GM21825 (cell line): ENCODE measurements at regions not wholly inside any gene's neighbourhood (a gene's known extent, or its start where the extent isn't known, plus 50 kb on each side); places are given as distances from the start of the nearest gene placed in this dataset.
A peak's percentile ranks its signal among the peaks of the same experiment; 100 is the strongest.
"Not testable (repeated sequence)": the region's sequence is repeated elsewhere in the genome, so short reads cannot be mapped to it uniquely, and the experiment has no call there.

Experiments
- ATAC-seq: cut with Tn5 transposase; IDR thresholded peaks from one replicate; pipeline ENCODE4 v1.9.1; 2021; ENCODE audit warnings: mild to moderate bottlenecking, moderate library complexity; ENCODE audit not compliant: unreplicated experiment

DNA sequence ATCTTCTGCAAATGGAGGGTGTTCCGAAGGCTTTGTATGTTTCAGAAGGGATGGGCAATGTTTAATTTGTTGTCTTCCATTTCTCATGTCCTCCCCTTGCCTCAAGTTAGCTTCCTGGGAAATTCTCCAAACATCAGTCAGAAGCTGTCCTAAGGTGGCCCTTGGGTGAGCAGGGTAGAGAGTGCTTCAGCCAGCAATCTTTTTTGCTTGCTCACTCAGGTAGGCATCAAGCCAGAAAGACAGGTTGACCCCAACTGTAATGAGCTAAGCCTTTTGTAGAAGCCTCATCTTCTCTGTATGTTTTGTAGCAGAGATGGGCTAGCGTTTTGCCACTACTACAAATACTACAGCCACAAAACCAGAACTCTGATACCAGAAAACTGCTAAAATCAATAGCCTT is 321.5 kb upstream of the FAM78B start:
- ATAC-seq = no peak

DNA sequence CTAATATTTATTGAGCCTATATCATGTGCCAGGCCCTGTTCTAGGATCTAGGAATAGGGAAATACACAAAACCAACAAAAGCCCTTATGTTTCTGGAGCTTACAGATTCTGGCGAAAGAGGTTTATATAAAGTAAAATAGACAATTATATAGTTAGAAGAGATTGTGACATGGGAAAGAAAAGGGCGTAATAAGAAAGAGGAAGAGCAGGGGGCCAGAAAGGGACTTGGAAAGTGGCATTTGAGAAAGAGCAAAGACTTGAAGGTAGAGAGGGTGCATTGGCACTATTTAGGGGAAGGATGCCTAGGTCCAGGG is 322.5 kb upstream of the FAM78B start:
- ATAC-seq = no peak

DNA sequence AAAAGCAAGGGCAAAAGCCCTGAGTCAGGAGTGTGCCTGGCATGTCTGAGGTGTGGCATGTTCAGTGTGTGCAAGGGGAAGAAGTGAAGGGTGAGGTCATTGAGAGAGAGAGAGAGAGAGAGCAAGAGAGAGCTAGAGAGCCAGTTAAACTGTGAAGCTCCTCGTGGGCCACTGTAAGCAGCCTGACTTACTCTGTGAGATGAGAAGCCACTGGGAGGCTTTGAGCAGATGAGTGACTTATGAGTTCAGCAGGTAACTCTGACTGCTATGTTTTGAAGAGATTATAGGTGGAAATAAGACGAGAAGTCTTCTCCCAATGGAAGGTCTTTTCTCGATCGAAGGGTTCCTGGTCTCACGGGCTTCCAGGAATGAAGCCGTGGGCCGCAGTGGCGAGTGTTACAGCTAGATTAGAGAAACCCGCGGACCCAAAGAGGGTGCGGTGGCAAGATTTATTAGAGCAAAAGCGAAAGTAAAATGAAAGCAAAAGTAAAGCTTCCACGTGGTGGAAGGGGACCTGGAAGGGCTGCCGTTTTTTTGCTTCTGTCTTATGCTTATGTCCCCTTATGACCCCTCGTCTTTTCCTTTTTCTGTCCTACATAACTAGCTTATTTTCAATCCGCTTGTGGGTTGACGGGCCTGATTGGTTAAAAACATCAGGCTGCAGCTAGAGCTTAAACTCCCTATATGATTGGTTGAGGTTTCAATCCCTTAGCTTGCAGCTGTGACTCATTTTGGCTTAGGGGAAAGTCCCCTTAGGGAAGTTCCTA is 323.1 kb upstream of the FAM78B start:
- ATAC-seq = peak; percentile 77

DNA sequence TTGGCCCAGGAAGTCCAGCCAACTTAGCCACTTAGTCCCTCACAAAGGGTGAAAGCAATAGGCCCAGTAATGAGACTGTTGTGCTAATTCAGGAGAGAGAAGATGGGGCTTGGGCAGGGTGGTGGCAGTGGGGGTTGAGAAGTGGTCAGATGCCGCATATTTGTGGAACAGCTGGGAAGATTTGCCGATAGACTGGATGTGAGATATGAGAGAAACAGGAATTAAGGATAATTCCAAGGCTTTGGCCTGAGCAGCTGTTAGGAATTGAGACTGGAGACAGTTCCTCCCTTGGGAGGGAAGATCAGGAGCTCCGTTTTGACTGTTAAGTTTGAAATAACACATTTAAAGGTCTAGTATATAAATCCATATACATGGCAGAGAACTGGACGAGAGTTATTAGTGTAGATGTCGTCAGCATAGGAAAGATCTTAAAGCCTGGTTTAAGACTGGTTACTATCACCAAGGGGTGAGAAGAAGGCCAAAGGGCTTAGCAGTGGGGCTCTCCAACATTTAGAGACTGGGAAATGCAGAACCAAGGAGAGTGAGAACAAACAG is 323.7 kb upstream of the FAM78B start:
- peak; percentile 47 for ATAC-seq

DNA sequence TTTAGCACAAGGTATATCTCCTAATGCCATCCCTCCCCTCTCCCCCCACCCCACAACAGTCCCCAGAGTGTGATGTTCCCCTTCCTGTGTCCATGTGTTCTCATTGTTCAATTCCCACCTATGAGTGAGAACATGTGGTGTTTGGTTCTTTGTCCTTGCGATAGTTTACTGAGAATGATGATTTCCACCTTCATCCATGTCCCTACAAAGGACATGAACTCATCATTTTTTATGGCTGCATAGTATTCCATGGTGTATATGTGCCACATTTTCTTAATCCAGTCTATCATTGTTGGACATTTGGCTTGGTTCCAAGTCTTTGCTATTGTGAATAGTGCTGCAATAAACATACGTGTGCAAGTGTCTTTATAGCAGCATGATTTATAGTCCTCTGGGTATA is 327.0 kb upstream of the FAM78B start:
- ATAC-seq = not testable (repeated sequence)

DNA sequence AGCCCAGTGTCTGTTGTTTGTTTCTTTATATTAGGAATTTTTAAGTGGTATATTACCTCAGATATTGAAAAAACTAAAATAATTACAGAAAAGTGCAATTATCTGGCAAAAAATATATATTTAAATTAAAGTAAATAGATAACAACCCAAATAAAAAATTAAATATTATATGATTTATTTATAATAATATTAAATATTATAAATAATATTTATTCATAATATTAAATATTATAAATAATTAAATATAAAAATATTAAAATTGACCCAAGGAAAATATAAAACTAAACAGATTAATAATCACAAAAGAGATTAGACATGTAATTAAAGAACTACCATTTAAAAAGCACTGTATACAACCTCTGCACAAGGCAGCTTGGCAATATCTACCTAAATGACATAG is 331.9 kb upstream of the POGK start:
- no peak for ATAC-seq

DNA sequence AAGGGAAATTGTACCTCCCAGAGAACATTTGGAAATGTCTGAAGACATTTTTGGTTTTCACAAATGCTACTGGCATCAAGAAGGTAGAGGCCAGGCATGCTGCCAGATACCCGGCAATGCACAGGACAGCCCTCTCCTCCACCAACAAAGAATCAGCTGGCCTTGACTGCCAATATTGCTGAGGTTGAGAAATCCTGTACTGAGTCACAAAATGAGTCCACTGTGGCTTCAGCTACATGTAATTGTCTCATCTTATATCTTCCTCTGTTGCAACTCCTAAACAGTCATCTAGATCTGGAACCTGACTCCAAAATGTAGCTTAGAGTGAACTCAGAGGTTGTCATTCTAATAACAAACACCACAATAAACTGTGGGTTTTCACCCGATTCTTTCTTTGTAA is 327.5 kb upstream of the POGK start:
- ATAC-seq = no peak

DNA sequence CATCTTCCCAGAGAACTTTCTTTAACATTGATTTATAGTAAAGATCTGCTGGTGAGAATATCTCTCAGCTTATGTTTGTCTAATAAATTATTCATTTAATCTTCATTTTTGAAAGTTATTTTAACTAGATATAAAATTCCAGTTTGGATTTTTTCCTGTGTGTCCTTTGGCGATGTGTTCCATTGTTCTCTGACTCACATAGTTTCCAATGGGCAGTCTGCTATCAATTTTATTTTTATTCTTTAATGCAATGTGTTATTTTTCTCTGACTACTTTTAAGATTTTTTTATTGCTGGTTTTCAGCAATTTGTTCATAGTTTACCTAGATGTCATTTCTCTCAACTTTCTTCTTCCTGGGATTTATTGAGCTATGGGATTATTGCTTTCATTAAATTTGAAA is 325.2 kb upstream of the POGK start:
- ATAC-seq = no peak

DNA sequence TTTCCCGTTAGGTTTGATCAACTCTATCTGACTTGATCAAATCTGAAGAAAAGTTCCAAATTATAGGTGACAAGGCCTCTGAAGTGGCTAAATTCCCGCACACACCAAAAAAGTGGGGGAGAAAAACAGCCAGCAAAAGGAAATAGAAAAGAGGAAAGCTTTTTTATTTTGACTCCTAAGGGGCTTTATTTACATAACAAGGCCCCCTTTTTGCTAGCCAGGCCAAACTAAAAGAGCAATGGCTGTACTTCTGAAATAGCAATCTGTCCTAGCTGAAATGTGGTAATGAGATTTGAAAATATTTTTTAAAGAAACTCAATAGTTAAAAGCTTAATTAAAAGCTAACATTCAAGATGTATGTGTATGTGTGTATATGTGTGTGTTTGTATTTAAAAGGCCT is 311.5 kb upstream of the POGK start:
- no peak for ATAC-seq

DNA sequence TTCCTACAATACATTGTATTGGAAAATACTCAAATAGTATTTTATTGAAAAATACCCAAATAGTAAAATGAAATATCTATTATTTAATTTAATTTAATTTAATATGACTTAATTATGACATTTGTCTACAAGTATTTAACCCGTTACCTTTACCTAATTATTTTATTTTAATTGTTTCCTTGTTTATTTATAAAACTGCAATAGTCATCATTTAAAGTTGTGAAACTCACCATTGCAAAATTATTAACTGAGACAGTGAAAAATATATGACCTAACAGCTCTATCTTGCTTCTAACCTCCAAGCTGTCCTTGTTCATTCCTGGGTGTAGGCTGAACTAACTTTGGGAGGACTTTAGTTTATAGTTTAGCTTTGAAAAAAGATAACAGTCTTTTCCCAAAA is 300.6 kb upstream of the POGK start:
- ATAC-seq = no peak

DNA sequence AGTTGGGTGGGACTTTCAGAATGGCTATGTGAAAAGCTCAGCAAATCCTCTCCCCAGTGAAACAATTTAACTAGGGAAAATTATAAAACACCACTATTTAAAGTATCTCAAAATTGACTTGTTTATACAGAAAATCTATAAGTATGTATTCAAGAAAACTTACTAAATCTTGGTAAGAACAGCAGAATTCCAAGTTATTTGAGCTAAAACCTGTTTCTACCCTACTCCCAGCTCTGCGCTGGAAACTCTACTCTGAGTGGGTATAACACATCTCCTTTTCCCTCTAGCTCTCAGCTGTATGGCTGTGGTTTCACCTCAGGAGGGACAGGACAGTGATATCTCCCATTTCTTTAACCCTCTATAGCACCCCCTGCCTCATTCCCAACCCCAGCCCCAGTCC is 295.2 kb upstream of the POGK start:
- ATAC-seq = no peak

DNA sequence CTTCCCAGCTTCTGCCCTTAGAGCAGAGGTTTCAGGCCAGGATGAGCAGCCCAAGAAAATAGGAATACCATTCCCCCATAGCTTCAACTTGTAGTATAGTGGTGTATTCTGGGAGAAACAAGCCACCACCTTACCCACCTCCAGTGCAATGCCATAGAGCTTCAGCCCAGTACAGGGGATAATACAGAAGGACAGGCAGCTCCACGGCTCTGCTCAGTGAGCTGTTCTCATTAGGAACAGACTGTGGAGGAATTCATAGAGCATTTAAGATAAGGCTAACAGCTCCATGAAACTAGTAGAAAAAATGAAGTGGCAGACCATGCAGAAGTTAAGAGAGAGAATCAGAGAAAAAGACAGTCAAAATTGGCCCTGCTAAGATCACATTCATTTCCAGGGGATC is 294.7 kb upstream of the POGK start:
- no peak for ATAC-seq

DNA sequence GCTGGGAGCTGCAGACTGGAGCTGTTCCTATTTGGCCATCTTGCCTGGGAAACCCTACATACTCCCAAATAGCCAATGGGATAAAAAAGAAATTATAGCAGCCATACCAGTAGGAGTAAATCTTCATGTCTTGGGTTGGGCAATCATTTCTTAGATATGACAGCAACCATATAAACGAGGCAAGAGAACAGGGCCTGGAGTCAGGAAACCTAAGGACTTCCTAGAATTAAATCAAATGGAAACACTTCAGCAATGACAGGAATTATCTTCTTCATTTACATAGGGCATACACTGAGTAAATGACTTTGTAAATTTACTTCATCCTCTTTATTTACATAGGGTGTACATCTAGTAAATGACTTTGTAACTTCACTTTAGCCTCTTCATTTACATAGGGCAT is 286.6 kb upstream of the POGK start:
- ATAC-seq = no peak

DNA sequence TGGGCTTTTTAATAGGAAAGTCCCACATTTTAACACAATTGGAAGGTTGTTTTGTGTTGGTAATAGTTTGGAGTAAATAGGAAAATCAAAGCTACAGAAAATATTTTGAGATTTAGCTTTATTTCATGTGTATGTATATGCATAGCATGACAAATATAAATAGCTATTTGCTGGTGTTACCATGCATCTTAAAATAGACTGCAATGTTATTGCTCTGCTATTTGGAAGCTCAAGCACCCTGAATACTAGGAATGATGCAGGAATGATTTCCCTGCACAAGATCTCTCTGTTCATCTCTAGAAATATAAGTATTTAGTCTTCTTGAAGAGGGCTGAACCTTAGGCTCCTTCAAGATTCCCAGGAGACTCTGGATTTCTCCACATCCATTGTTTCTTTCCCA is 268.3 kb upstream of the POGK start:
- no peak for ATAC-seq

DNA sequence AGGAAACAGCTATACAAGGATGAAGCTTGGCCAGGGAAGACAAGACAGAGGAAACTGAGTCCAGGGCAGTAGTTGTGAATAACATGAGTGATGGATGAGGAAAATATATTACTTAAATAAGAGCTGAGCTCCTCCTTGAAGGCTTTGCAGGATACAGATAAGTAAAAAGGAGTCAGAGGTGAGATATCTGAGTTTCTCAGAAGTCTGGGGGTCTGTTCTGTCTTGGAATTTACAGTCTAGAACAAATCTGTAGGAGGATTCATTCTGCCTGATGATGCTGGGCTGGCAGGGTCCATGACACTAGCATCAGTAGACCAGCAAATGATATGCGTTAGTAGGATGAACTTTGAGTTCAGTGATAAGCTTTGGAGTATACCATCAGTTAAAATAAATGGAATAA is 266.1 kb upstream of the POGK start:
- no peak for ATAC-seq

DNA sequence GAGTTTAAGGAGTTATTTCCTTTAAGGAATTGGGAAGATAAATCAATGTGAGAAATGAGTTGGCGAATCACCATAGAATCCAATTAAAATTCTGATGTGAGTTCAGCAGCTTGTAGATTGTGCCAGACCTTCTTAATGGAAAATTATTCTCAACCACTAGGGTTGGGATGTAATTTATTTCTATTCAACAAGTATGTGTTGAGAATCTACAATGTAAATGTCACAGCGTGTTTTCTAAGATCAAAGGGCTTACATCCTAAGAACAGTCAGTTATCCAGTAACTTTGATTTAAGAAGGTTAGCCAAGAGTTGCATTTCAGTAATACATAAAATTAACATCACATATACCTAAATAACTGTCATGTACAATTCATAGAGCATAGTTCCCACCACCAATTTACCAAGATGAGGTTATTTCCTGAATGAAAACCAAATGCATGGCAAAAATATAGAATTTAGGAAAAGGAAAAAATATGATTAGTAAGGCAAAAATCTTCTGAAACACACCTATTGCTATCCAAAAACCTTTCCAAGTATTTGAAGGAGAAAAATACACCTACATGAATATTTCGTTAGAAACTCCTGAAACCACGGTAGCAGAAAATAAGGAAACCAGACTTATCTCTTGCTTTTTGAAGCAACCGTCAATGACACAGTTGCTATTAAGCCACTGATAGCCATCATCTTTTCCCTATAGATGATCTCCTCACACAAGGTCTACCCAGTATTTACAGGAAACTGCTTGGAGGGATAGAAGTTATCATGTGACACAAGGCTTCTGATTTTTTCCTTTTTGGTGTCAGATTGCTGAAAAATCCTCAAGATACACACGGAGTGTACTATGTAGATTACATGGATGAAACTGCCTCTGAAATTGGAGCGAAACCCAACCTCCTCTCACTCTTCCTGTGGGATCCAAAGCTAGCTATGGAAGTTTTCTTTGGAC is 259.4 kb upstream of the POGK start:
- no peak for ATAC-seq

DNA sequence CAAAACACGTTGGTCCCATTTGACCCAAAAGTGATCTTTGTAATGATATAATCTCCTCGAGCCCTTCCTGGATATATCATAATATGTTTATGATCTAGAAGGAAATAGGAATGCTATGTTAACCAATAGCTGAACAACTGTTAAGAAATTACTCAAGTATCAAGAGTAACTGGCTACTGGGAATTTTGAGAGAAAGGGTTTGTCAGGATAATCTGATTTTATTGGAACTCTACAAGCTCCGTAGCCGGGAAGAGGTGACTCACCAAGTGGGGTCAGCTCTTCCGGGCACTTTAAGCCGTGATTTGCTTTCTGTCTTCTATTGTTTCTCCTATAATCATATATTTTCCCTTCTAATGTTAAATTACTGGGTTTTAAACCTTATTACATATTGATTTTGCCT is 250.5 kb upstream of the POGK start:
- no peak for ATAC-seq

DNA sequence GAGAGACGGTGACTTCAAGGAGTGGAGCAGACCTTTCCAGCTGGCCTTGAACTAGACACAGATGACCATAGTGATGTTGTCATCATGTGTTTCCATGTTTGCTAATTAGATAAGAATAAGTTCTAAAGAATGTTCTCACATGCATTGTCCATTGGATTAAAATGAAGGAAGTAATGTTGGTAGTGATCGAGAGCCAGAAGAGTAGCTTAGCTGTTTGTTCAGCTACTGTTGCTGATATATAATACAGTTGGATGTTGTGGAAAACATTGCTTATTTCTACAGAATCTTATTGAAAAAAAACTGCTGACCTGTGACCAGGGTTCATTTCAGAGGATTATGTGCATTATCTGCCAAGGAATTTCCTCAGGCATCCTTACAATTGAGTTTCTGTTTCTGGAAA is 249.1 kb upstream of the POGK start:
- no peak for ATAC-seq

DNA sequence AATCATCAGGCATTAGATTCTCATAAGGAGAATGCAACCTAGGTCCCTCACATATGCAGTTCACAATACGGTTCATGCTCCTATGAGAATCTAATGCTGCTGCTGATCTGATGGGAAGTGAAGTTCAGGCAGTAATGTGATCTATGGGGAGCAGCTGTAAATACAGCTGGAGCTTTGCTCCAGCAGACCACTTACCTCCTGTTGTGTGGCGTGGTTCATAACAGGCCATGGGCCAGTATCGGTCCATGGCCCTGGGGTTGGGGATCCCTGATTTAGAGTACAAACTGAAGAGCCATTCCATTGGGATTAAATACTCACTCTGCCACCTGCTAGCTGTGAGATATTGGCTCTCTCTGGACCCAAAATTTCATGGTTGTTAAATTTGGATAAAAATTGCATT is 244.6 kb upstream of the POGK start:
- no peak for ATAC-seq

DNA sequence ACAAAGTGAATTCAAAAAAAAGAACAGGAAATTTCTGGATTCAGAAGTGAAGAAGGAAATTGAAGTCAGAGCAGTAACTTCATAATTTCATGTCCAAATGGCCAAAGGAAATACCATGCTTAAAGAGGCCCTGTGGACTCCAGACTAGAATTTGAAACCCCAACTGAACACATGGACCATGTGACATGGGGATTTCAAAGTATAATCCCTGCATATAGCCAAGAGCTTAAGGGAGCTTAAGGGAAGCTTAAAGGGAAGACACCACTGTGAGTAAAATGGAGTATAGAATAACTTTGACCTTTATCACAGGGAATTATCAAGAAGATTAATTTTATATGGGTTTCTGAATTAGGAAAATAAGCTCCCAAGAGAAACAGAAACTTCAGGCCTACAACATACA is 241.8 kb upstream of the POGK start:
- ATAC-seq = no peak

DNA sequence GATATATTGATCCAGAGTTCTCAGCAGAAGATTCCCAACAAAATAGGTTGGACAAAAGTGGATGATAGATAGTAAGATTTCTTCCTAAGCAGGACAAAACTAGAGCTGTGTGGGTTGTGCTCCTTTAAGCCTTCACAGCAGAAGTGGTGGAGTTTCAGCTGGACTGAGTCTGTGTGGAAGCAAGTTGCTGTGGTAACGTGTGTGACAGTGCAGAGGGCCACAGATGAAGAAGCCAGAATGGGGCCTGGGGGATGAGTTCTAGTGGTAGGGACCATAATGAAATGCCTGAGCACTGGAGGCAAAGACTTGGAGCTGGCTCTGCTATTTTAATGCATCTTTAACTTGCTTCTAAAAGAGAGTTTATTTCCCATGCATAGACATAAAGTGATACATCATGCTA is 238.7 kb upstream of the POGK start:
- ATAC-seq = no peak

DNA sequence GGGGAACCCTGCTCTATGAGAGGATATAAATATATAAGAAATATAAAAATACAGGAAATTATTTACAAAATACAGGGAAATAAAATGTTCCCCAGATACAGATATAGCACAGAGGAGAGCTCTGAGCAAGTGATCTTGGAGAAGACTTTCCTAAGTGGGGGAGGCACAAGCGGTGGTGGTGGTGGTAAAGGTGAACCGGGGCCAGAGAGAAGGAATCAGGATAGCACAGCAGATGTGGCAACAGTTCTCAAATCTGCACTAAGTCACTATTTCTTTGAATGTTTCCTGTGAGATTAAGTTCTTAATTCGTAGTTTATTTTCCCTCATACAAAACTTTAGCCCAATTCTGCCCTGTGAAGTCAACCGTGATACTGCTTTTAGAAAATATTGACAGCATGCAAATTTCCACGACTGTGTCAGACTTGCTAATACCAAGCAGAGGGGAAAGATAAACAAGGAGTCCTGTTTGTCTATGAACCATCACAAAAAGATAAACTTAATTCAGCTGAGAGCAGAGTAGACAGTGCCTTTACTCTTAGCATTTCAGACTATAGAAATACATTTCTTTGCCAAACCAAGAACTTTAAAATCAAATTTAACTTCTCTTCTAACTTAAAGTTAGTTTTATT is 237.5 kb upstream of the POGK start:
- ATAC-seq = no peak
